ENCODE measurements at regions not wholly inside any gene's neighbourhood (a gene's known extent, or its start where the extent isn't known, plus 50 kb on each side); places are given as distances from the start of the nearest gene placed in this dataset.
"Not testable (repeated sequence)": the region's sequence is repeated elsewhere in the genome, so short reads cannot be mapped to it uniquely, and the experiment has no call there.

DNA sequence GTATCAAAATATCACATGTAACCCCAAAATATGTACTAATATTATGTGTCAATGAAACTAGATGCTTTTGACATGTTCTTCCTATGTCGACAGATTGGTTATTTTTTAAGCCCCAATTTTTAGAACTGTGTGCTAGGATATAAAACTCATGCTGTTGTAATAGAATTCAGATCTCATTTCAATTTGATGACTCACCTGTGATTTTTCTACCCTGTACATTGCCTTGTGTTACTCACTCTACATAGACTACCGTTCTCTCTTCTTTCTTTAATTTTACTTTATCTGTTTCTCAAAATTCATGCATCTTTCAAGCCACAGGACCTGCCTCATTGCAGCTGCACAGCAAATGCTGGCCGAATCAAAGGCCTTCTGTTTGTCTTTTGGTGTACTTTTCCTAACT lies 284.5 kb downstream of the MAT2B start:
- DNase-seq (ENCODE audit: low spot score): no peak

DNA sequence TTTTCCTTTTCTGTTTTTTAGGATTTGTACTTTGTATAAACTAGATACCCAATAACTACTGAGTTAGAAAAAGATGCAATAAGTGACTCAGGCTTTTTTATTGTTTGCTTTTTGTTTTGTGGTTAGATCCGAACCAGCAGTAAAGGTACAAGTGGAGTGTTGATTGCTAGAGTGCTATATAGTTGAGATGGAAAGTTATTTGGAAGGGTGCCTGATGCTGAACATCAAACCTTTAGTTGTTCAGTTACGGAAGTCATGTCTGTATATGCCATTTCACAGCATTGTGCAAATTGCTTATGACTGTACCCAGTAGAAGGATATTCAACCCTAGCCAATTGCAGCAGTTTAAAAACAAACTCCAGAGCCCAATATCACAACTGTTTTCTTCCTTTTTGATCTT lies 285.1 kb downstream of the MAT2B start:
- no peak for DNase-seq (ENCODE audit: low spot score)

DNA sequence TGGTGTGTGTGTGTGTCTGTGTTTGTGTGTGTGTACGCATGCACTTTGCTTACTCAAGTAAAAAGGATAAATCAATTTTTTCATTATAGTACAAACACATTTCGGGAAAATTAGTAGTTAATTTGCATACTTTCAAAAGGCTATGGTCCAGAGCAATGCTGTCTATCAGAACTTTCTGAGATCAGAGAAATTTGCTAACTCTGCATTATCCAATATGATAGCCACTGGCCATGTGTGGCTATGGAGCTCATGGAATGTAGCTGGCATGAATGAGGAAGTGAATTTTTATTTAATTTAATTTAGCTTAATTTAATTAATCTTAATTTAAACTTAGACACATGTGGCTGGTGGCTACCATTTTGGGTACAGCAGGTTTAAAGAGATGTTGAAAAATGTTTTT lies 289.6 kb downstream of the MAT2B start:
- no peak for DNase-seq (ENCODE audit: low spot score)

DNA sequence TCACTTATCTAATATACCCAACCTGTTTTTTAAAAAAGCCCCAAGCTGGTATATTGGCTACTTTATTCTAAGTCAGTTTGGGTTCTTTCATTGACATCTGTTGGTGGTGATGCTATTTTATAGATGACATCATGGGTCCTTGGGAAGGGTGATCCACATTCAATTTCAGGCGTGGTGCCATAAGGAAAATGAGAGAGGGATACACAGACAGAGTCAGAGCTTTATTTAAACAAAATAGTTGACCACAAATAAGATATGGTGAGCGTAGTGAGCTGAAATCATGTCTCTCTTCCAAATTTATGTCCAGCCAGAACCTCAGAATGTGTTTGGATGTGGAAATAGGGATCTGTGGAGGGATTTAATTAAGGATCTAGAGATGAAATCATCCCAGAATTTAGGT lies 302.4 kb downstream of the MAT2B start:
- no peak for DNase-seq (ENCODE audit: low spot score)

DNA sequence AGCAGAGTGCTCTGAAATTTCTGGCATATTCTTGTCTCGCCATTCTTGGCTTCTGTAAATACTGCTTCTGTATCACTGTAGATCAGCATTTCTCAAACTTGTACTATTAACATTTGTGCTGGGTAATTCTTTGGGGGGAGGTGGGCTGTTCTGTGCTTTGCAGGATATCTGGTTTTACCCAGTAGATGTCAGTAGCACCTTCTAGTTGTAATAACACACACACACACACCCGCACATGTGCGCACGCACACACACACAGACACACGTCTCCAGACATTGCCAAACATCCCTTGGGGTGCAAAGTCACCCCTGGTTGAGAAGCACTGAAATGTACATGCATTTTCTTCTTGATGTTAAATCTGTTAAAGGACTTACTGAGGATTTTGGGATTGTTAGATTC lies 304.1 kb downstream of the MAT2B start:
- no peak for DNase-seq (ENCODE audit: low spot score)

DNA sequence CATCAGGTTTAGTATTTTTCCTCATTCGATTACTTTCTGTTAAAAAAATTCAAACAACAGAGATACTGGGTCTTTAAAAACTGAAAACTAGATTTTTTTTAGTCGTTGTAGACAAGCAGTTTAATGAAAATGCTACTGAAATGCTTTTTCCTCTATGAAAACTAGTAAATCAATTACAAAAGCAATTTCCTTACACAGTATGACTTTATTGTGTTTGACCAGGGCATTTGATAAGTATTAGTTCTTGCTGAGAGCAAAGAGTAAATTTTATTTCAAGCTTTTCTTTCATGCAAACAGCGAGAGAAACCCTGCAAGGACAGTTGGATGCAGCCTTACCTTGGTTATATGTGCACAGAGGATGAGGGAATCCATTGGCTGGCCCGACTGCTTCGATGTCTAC lies 308.5 kb downstream of the MAT2B start:
- DNase-seq (ENCODE audit: low spot score): no peak

DNA sequence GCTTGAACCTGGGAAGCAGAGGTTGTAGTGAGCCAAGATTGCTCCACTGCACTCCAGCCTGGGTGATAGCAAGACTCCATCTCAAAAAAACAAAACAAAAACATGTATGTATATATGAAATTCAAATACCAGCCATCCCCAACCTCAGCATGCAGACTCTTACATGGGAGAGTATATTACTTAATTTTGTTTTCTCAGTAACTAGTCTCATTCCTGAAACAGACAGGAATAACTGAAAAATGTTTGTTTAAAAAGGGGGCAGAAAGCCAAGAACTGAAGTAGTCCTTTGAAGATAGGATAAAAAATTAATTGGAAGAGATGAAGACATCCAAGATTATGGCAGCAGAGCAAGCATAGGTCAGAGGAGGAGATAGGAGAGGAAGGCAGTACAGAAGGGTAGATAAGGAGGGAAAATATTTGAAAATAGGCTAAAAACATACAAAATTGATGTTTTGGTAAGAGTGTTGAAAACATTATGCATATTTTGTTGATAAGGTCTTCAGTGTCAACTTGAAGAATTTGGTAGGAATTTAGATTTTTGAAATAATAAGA lies 309.9 kb downstream of the MAT2B start:
- DNase-seq (ENCODE audit: low spot score): no peak

DNA sequence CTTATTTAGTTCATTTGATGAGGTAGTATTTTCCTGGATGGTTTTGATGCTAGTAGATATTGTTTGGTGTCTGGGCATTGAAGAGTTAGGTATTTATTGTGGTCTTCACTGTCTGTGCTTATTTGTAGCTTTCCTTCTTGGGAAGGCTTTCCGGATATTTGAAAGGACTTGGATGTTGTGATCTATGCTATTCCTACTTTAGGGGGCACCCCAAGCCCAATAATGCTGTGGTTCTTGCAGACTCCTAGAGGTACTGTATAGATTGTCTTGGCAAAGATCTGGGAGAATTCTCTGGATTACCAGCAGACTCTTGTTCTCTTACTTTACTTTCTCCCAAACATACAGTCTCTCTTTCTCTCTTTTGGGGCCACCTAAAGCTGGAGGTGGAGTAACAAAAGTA lies 315.7 kb downstream of the MAT2B start:
- no peak for DNase-seq (ENCODE audit: low spot score)

DNA sequence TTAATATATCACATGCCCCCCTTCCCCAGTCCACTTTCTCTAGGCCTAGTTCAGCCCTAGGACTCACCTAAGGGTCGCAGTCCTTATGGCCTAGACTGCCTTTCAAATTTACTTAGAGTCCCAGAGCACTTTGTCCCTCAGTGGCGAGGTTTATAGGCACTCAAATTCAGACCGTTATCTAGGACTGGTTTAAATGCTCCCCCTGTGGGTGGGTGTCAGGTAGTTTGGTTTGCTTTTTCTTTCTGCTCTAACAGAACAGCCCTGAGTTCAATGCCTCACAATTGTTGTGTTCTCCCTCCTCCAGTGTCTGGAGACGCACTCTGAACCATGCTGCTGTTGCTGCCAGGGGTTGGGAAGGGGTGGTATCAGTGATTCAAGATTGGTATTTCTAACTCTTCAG lies 317.1 kb downstream of the MAT2B start:
- DNase-seq (ENCODE audit: low spot score): no peak

DNA sequence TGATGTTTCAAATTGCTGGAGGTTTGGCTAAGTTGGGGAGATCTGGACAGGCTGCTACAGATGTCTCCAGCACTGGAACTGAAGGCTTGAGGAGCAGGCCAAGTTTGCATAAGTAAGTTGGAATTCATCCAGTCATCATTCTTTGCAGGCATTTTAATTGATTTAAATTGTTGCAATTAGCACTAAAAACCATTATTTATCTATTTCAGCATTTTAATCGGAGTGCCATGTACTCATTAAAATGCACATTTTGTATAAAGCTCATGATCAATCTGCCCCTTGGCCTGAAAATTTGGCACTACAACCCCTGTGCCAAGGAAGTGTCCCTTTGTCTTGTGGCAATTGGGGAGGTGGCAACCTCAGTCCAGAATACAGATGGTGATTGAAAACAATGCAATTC lies 320.2 kb downstream of the MAT2B start:
- no peak for DNase-seq (ENCODE audit: low spot score)

DNA sequence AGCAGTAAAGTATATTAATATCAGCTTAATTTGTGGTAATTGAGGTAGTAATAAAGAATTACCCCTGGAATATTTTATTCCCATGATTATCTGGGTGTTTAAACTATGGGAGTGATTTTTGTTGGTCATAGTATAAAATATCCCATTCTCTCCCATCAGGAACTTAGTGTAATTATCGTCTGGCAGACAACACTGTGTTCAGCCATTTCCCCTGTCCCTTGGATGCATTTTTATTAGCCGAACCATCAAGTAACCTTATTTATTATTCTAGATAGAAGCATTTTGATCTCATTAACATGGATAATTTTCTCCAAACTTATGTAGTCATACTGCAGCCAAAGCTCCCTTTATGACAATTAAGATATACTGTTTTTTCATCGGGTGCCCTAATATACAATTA lies 320.8 kb downstream of the MAT2B start:
- no peak for DNase-seq (ENCODE audit: low spot score)

DNA sequence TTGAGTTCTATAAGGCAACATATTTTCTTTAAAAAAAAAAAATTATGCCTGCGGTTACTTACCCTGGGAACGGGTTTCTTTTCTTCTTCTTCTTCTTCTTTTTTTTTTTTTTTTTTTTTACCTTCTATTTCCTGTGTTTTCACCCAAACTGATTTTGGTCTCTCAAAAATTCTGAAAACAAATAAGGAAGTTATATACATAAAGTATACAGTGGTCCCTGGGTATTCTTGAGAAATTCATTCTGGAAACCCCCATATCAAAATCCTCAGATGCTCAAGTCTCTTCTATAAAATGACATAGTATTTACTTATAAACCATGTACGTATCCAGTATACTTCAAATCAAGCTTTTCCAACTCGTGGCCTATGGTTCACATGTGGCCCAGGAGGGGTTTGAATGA lies 326.7 kb downstream of the MAT2B start:
- no peak for DNase-seq (ENCODE audit: low spot score)

DNA sequence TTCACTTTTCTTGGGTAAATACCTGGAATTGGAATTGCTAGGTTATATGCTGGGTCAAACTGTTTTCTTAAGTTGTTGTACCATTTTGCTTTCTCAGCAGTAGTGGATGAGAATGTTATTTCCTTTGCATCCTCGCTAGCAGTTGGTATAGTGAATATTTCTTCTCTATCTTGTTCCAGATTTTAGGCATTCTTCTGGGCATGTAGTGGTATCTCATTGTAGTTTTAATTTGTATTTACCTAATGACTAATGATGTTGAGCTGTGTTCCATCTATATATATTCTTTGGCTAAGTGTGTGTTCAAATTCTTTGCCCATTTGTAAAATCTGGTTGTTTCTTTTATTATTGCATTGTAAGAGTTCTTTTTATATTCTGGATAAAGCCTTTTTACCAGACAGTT lies 333.3 kb downstream of the MAT2B start:
- DNase-seq (ENCODE audit: low spot score): no peak

DNA sequence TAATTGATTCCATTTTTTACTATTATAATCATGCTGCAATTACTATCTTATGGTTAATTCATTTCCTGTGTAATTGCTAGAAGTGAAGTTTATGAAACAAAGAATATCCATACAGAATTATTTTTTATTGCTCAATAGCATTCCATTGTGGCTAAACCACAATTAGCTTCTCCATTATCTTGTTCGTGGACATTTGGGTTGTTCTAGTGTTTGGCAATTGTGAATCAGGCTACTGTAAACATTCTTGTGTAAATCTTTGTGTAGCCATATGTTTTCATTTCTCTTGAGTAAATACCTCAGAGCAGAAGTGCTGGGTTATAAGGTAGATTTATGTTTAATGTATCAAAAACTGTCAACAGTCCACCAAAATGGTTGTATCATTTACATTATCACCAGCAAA lies 341.1 kb downstream of the MAT2B start:
- peak; percentile 20 for DNase-seq (ENCODE audit: low spot score)

DNA sequence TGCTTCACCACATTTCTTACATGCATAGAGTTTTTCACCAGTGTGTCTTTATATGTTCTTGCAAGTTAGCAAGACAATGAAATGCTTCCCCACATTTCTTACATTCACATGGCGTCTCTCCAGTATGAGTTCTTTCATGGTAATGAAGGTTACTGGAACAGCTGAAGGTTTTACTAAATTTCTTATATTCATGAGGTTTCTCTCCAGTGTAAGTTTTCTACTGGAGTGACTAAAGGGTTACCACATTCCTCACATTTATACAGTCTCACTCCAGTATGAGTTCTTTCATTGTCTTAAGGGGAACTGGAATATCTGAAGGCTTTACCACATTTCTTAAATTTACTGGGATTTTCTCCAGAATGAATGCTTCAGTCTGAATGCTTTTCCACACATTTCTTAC lies 350.3 kb downstream of the MAT2B start:
- DNase-seq (ENCODE audit: low spot score): no peak

DNA sequence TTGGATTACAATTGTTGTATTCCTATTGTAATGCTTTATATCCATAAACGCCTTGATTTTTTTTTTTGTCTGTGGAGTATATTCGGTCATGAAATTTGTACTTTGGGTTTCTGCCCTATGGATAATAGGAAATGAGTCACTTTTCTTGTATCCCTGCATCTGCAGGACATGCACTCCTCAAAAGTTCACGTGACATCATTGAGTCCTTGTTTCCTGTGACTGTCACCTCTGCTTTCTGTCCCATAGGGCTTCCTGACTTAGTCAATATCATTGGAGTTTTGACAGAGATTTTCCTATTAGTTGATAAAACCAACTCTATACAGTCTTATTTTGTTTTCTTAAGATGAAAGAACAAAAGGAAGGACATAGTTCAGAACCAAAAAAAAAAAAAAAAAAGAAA lies 356.3 kb downstream of the MAT2B start:
- no peak for DNase-seq (ENCODE audit: low spot score)

DNA sequence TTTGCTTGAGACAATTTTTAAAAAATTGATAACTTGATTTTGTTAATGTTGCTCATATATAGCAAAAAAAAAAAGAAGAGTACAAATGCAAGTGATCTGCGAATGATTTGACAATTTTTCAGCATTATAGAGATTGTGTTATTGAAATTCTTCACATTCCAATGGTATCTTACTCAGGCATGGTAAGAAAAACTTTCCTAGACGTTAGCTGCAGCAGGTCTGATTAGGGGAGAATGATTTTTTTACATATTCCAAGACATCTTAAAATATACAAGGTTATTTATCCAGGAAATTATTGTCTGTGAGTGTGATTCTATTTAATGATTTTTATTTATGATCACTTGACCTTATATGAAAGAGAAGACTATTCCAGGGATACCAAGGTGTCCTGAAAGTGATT lies 361.9 kb downstream of the MAT2B start:
- DNase-seq (ENCODE audit: low spot score): no peak

DNA sequence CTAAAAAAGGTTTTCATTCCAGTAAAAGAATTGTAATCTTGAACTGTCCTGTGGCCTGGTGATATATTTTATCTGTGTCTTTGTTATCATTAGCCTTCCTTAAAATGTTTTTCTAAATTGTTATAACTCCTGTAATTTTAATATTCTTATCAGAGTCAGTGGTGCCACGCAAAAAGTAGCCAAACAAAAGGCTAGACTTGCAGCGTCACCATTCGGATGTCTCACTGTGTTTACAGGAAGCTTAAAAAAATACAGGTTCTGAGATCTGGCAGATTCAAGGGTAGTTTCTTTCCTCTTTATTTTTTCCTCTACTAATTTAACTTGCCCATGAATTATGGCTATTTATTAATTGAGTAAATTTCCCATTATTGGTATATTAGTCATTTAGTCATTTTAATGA lies 362.3 kb downstream of the MAT2B start:
- no peak for DNase-seq (ENCODE audit: low spot score)

DNA sequence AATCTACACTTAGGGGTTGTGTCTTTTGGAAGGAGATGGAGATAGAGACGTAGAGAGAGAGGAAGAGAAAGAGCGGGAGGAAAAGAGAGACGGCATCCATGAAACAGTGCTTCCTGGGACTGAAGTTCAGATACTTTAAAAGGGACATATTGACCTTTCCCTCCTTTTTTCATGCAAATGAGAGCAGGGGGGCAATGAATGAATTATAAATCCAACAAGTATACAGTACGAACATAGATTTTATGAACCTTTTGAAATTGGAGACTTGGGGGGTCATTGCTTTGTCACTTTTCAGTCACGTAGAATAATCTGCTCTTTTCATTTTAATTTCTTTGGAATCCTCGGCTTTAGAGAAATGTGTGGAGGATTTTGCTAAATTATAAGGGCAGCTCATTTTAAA lies 364.2 kb downstream of the MAT2B start:
- no peak for DNase-seq (ENCODE audit: low spot score)

DNA sequence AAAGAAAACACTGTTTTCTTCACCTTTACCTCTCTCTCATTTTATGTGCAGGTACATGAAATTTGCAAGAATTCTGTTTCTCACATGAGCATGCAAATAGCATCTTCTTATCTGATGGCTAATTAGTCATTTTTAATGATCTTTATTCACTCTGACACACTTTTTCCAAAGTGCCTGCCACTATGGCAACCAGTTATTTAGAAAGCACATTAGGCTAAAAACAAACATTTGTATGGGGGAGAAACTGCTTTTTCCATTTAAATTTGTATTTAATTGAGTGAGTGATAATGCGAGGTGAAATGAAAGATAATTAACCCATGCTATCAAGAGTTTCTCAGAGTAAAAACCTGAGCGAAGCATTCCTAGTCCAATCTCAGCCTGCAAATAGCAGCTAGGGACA lies 365.0 kb downstream of the MAT2B start:
- DNase-seq (ENCODE audit: low spot score): no peak

DNA sequence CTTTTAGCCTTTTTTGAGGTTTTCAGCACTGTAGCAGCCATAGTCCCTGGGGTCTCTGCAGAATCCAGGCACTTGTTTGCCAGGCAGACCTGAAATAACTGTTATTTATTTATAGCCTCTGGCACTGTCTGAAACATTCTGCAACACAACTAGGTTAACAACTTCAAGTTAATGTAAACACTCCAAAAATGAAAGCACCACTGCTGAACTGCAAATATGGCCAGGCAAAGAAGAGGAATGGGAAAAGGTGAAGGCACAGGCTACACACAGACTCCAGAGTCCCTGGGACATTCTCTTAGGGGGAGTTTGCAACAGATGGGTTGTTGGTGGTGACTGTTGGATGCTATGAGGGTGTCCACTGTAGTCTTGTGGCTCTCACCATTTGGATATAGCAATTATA lies 369.0 kb downstream of the MAT2B start:
- no peak for DNase-seq (ENCODE audit: low spot score)

DNA sequence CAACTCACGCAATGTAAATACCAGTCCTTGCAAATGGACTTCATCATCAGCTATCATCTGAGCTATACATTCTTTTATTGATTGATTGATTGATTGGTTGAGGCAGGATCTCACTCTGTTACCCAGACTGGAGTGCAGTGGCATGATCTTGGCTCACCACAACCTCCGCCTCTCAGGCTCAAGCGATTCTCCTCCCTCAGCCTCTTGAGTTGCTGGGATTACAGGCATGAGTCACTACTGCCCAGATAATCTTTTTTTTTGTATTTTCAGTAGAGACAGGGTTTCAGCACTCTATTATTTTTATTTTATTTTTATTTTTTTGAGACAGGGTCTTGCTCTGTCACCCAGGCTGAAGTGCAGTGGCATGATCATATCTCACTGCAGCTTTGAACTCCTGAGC lies 369.5 kb downstream of the MAT2B start:
- DNase-seq (ENCODE audit: low spot score): not testable (repeated sequence)

DNA sequence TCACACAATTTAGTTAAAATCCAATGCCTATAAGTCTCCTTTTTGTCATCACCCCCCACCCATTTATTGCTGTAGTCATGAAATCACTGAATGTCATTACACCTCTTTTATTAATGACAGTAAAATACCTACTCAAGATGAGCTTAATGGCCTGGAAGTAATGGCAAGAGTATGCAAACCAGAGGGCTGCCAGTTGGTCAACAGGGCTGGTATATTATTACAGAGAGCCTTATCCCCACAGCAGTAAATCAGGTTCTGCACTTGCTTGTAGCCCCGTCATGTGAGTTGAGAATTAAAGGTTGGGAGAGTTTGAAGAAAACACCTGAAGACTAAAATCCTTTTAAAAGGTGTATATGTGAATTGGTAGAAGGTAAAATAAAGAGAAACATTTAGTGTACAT lies 372.4 kb downstream of the MAT2B start:
- DNase-seq (ENCODE audit: low spot score): no peak

DNA sequence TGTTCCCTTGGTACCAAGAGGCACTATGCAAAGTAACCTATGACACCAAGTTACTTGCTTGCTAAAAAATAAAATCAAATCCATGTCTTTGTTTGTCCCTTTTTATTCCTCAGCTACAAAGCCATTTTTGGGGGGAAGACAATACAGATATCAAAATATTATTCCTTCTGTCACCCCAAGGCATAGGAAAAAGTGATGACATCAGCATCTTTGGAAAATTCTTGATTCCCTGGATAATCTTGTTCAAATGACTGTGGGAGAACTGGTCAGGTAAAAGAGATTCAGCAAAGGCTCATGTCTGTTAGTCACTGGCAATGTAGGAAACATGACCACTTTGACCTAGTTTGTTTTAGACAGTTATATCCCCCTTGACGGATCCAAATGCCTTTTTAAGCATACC lies 373.1 kb downstream of the MAT2B start:
- no peak for DNase-seq (ENCODE audit: low spot score)

DNA sequence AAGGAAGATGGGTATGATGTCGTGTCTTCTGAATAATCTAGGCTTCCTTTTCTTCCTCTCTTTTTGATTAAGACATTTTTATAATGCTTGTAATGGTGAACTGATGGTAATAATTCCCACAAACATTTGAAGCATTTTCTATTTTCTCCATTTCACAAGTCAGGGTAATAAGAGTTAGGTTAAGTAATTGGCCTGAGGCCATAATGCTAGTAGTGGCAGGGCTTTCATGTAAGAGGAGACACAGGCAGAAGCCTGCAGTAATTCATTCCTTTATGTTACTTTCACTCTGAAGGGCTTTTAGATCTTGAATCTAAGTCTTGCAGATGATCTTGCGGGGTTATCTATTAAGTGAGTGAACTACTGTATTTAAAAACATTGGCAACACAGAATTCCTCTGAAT lies 374.9 kb downstream of the MAT2B start:
- DNase-seq (ENCODE audit: low spot score): peak; percentile 2

All from GM03348 (cell line).